ENCODE measurements at regions not wholly inside any gene's neighbourhood (a gene's known extent, or its start where the extent isn't known, plus 50 kb on each side); places are given as distances from the start of the nearest gene placed in this dataset.

DNA sequence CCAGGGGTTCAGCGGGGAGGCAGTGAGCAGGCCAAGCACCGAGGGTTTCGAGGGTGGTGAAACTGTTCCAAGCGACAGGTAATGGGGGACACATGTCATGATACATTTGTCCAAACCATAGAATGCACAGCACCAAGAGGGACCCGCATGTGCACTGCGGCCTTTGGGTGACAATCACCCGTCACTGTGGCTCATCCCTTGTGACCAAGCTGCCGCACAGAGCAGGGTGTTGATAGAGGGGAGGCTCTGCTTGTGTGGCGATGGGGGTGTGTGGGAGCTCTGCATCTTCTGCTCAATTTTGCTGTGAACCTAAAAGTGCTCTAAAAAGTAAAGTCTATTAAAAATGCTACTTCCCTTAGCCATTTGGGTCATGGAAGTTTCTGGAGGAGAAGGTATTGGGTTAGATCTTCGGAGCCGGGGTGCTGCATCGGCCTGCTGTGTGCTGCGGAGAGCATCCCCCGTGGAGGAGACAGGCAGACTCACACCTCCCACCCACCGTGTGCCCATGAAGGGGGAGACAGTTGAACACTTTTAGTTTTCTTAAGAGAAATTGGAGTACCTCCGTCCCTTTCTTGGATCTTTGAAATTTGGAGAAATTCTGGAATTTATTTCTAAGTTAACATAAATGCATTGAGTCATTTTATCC lies 280.4 kb upstream of the IRX2 start:
- ATAC-seq (no peak), DNase-seq (no peak)
- Mint-ChIP-seq H3K27me3 (no peaks in the 10 kb centered on the region), H3K4me1 (no peaks in the 10 kb centered on the region), H3K27ac (no peak overlapping the region), H3K9me3 (peaks cover 5 to 14% of the 10 kb centered on the region in 2 donors), H3K4me3 (no peak overlapping the region)

DNA sequence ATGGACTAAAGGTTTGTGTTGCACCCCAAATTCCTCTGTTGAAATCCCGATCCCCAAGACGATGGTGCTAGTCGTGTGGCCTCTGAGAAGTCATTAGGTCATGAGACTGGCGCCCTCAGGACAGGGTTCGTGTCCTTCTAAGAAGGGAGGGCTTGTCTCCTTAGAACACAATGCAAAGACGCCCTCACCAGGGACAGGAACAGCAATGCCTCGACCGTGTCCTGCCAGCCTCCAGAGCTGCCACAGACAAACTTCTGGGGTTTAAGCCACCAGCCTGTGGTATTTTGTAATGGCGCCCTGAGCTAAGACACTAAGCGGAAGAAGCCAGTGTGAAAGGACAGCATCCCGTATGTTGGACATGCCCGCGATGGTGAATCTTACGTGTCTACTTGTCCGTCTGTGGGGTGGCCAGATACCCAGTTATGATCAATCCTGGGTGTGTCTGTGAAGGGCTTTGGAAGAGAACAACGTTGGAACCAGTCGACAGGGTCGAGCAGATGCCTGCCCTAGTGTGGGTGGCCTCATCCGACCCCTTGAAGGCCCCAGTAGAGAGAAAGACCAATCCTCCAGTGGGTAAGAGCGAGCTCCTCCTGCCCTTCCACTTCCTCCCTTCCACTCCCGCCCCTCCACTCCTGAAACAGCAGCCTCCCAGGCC lies 279.2 kb upstream of the IRX2 start:
- Mint-ChIP-seq H3K4me3 (no peak overlapping the region), H3K27ac (no peak overlapping the region), H3K27me3 (no peaks in the 10 kb centered on the region), H3K9me3 (peaks cover 5 to 21% of the 10 kb centered on the region in 2 donors), H3K4me1 (no peaks in the 10 kb centered on the region)
- DNase-seq (no peak), ATAC-seq (no peak)

DNA sequence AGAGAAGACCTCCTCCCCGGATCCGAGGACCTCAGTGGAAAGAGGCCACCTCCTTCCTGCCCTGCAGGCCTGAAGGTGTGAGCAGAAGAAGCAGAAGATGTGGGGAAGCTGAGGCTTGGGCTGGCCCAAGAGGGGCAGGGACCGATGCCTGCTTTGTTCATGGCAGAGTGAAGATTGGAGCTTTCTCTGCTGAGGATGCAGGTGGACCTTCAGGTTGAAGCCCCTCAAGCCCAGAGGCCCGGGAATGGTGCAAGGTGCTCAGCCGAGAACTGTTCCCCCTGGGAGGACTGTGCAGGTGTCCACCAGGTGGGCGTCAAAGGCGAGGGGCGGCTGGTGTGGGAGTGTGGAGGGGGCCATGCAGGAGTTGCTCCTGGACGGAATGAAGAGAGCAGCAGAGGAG lies 277.9 kb upstream of the IRX2 start:
- peaks cover 5 to 21% of the 10 kb centered on the region in 2 donors for H3K9me3 Mint-ChIP-seq
- DNase-seq (no peak), ATAC-seq (no peak)
- no peak overlapping the region for H3K4me3 Mint-ChIP-seq
- no peaks in the 10 kb centered on the region for H3K4me1 Mint-ChIP-seq
- H3K27me3 Mint-ChIP-seq = no peaks in the 10 kb centered on the region
- H3K27ac Mint-ChIP-seq = no peak overlapping the region

DNA sequence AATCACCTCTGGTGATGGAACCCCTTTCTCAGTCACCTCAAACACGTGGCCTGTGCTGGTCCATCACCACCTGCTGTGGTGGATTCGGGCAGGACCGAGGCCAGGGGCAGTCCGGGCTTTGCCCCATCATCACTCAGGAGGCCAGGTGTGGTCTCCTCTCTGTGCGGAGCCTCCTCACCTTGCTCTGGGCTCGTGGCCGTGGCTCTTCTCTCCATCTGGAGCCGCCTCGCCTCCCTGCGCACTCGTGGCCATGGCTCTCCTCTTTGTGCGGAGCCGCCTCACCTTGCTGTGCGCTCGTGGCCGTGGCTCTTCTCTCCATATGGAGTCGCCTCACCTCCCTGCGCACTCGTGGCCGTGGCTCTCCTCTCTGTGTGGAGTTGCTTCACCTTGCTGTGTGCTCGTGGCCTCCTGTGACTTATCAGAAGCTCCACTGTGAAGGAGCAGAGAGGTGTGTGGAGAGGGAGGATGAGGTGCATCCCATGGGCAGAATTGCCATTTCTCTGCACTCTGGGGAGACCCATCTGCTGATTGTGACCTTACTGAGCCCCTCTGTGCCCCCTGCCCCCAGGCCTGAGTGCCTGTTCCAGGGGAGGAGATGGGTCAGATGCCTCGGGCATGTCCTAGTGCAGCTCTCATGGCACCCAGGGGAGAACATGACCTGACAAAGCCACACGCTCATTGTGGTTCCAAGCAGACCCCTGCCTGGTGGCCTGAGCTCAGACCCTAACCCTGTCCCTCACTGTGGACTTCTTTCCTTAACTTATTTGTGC lies 276.6 kb upstream of the IRX2 start:
- Mint-ChIP-seq H3K27me3 (no peaks in the 10 kb centered on the region), H3K27ac (no peak overlapping the region), H3K9me3 (peaks cover 5 to 21% of the 10 kb centered on the region in 2 donors), H3K4me1 (no peaks in the 10 kb centered on the region), H3K4me3 (no peak overlapping the region)
- DNase-seq (no peak), ATAC-seq (peak; percentile 21)

DNA sequence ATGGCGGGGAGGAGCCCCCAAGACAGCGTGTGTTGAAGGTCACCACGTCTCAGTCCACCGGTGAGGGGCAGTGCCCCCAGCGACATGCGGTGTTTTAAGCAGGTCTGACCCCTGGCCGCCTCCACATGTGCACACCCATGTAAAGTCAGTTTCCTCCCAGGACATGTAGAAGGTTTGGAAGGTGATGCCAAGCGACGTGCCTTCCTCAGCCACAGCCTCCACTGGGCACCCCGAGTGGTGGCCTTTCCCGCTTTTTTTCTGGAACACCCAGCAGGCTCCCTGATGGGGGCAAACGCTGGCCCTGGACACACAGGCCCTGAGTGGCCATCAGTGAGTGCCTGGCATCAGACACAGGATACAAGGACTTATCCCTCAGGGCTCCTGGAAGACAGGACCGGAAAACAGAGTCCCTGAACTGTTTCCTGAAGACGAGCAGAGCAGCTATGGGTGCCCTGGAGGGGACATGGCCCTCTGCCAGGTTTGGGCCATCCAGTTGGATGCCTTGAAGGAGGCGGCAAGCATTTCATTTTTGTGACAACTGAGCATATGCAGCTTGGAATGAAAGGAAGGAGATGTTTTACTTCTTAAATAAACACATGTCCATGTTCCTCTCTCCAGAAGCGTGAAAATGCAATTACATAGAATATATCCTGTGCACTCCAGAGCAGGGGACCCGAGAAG lies 275.8 kb upstream of the IRX2 start:
- Mint-ChIP-seq H3K27ac (no peak overlapping the region), H3K27me3 (no peaks in the 10 kb centered on the region), H3K4me1 (no peaks in the 10 kb centered on the region), H3K4me3 (no peak overlapping the region), H3K9me3 (peaks cover 5 to 21% of the 10 kb centered on the region in 2 donors)
- ATAC-seq = no peak
- DNase-seq = no peak

DNA sequence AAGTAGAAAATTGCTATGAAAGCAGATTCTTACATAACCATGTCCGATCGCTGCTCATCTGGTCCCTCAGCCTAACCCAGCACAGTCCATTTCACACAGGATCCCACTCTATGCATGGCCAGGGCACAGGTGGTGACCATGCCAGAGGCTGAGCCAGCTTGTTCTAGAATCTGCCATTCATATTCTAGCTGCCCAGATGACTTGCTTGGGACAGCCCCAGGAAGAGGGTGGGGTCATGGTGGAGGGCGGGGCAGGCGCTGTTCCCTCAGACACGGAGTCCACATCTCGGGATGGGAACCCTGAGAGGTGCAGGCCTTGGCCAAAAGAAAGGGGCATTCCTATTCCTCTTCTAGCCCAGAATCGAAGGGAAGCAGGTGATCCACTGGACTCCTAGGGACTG lies 275.2 kb upstream of the IRX2 start:
- ATAC-seq = no peak
- Mint-ChIP-seq H3K27me3 (no peaks in the 10 kb centered on the region), H3K27ac (no peak overlapping the region), H3K4me1 (no peaks in the 10 kb centered on the region), H3K4me3 (no peak overlapping the region), H3K9me3 (peaks cover 5 to 20% of the 10 kb centered on the region in 2 donors)
- DNase-seq = no peak

DNA sequence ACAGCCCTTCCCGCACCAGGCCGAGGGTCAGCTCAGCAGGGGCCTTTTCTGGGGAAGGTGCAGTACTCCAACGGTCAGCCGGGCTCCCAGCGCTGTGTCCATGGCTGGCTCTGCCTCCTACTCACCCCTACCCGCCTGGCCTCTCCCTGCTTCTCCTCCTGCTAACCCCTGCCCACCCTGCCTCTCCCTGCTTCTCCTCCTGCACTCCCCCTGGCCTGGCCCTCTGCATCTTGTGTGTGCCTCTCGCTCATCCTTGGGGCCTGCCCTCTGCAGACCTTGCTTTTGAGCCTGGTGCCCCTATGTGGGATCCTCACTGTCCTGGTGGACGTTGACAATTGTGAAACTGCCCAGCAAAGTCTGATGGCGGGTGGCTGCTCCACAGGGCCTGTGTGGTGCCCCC lies 274.6 kb upstream of the IRX2 start:
- DNase-seq (no peak), ATAC-seq (no peak)
- H3K27ac Mint-ChIP-seq = no peak overlapping the region
- no peak overlapping the region for H3K4me3 Mint-ChIP-seq
- no peaks in the 10 kb centered on the region for H3K27me3 Mint-ChIP-seq
- H3K4me1 Mint-ChIP-seq = no peaks in the 10 kb centered on the region
- H3K9me3 Mint-ChIP-seq = peaks cover under 1 to 15% of the 10 kb centered on the region in 2 donors

DNA sequence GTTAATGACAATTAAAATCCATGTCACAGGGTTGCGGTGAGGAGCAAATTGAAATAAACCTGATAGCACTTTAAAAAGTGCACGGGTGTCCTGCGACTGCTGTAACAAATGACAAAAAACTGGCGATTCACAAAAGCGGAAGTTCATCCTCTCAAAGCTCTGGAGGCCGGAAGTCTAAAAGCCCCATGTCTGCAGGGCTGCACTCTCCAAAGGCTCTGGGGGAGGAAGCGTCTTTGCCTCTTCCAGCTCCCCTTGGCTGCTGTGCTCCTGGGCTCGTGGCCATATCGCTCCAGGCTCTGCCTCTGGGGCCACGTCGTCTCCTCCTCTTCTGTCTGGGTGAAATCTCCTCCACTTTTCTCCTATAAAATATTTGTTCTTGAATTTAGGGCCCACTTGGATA lies 273.9 kb upstream of the IRX2 start:
- Mint-ChIP-seq H3K9me3 (peaks cover 0 to 13% of the 10 kb centered on the region in 2 donors), H3K4me1 (no peaks in the 10 kb centered on the region), H3K27me3 (no peaks in the 10 kb centered on the region), H3K27ac (no peak overlapping the region), H3K4me3 (no peak overlapping the region)
- DNase-seq = no peak
- ATAC-seq = no peak

DNA sequence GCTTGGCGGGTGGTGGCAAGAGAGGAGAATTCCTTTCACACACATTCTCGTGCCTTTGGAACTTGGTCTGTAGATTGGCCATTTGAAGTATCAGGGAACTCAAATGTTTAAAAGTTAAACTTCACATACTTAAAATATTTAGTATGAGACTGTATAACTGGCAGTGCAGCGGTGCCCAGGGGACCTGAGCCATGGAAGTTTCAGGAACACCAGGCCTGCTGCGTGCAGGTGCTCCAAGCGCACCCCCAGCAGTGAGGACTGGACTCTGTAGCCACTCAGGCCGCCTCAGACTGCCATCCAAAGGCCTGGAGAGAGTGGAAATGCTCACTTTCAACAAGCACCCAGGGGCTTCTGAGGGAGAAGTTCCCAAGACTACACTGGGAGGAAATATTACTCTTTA lies 273.5 kb upstream of the IRX2 start:
- Mint-ChIP-seq H3K27ac (no peak overlapping the region), H3K9me3 (peaks cover 0 to 13% of the 10 kb centered on the region in 2 donors), H3K4me1 (no peaks in the 10 kb centered on the region), H3K4me3 (no peak overlapping the region), H3K27me3 (no peaks in the 10 kb centered on the region)
- ATAC-seq (no peak), DNase-seq (no peak)

DNA sequence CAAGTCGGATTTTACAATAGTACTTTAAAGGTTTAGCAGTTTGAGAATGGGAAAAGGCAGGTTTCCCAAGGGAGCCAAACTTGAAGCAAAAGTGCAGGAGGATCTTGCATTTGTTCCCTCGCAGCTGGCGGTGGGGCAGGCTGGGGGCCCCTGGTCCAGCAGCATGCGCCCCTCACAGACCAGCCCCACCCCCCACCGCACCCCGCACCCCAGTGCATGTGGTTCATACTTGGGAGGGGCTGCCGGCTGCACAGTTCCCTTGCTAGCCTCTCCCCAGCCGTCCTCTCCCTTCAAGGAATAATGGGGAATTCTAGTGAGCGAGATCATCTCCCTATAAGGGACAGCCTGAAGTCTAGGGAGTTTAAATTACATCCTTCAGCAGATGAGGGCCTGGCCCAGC lies 273.1 kb upstream of the IRX2 start:
- no peak for DNase-seq
- Mint-ChIP-seq H3K27ac (no peak overlapping the region), H3K4me1 (no peaks in the 10 kb centered on the region), H3K4me3 (no peak overlapping the region), H3K9me3 (peaks cover 0 to 13% of the 10 kb centered on the region in 2 donors), H3K27me3 (no peaks in the 10 kb centered on the region)
- no peak for ATAC-seq

DNA sequence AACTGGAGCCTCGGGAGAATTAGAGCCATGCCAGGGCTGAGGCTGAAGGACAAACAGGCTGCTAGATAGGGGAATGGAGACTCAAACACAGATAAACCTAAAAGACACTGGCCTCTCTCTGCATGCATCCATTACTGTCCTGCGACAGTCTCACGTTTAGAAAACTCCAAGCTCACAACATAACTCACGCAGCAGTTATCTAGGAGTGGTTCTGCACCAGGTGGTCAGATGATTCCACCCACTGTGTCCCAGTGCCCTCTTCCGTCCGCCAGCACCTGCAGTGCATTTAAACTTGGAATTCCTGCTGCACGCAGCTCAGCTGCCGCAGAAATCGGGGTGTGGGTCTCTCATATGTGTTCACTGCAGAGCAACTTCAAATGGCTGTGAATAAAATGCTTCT lies 272.6 kb upstream of the IRX2 start:
- ATAC-seq (no peak), DNase-seq (no peak)
- Mint-ChIP-seq H3K27ac (no peak overlapping the region), H3K4me3 (no peak overlapping the region), H3K27me3 (no peaks in the 10 kb centered on the region), H3K9me3 (peaks cover 0 to 13% of the 10 kb centered on the region in 2 donors), H3K4me1 (no peaks in the 10 kb centered on the region)

DNA sequence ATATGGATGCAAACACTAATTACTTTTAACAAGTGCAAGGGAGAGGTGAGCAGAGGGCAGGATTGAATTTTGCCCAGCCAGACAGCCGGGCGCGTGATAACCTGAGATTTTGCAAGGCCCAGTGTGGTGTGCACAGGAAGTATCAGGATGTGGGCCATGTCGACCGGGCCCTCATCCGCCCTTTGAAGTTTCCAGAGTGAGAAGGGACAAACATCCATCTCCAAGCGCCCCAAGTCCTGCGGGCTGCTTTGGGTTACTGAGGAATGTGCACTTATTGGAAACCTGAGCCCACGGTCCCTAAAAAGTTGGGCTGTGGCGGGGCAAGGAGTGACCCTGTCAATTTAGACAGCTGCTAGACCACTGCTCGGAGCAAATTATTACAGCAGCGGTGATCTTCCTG lies 272.2 kb upstream of the IRX2 start:
- H3K27ac Mint-ChIP-seq = no peak overlapping the region
- DNase-seq (no peak), ATAC-seq (no peak)
- no peaks in the 10 kb centered on the region for H3K27me3 Mint-ChIP-seq
- no peak overlapping the region for H3K4me3 Mint-ChIP-seq
- no peaks in the 10 kb centered on the region for H3K4me1 Mint-ChIP-seq
- peaks cover 0 to 13% of the 10 kb centered on the region in 2 donors for H3K9me3 Mint-ChIP-seq

DNA sequence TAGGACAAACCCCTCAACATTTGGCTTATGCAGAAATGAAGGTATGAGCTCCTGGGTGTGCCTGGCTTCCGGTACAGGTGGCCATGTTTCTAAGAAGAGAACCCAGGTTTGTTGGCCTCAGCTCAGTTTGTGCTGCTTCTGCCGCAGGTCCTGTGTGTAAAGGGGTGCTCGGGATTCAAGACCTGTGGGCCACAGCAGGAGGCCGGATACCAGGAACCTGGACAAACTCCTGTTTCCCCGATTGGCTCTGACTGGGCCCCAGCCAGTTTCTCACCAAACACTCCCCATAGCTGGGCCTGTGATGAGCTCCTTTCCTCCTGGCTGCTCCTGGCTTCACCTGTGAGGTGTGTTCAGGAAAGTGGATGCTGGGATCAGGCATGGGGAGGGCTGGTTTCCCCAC lies 271.2 kb upstream of the IRX2 start:
- Mint-ChIP-seq H3K27ac (no peak overlapping the region), H3K9me3 (peaks cover 0 to 13% of the 10 kb centered on the region in 2 donors), H3K4me1 (no peaks in the 10 kb centered on the region), H3K4me3 (no peak overlapping the region), H3K27me3 (no peaks in the 10 kb centered on the region)
- DNase-seq = no peak
- ATAC-seq = no peak

DNA sequence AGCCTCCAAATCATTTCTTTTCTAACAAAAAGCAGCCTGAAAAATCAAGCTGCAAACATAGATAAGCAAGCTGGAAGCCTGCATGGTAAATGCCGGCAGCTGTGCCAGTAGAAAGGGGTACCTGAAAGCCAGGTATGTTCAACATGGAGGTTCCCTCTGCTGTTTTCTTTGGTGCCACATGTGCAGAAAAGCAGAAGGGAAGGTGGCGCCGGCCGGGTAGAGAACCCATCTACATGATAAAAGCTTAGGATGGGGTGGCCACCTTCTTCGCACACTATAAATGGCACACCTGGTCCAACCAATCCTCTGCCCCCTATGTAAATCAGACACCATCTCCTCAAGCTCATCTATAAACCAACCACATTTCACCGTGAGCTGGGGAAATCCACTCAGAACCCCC lies 268.9 kb upstream of the IRX2 start:
- Mint-ChIP-seq H3K9me3 (peaks cover 0 to 6% of the 10 kb centered on the region in 2 donors), H3K4me3 (no peak overlapping the region), H3K27me3 (no peaks in the 10 kb centered on the region), H3K27ac (no peak overlapping the region), H3K4me1 (no peaks in the 10 kb centered on the region)
- ATAC-seq (no peak), DNase-seq (no peak)

DNA sequence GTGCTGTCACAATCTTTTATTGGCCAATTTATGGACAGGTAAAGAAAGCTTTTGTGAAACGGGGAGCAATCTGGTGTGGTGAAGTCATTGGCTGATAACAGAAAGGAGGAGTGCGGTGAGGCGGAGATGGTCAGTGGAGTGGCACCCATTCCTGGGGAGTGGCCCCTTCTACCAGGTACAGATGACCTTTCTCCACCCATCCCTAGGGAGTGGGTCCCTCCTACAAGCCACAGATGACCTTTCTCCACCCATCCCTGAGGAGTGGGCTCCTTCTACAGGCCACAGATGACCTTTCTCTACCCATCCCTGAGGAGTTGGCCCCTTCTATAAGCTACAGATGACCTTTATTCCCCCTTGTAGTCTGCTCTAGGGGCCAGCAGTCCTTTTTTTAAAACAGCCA lies 267.6 kb upstream of the IRX2 start:
- Mint-ChIP-seq H3K4me1 (no peaks in the 10 kb centered on the region), H3K4me3 (no peak overlapping the region), H3K9me3 (peaks cover 0 to 6% of the 10 kb centered on the region in 2 donors), H3K27ac (no peak overlapping the region), H3K27me3 (no peaks in the 10 kb centered on the region)
- no peak for DNase-seq
- no peak for ATAC-seq

DNA sequence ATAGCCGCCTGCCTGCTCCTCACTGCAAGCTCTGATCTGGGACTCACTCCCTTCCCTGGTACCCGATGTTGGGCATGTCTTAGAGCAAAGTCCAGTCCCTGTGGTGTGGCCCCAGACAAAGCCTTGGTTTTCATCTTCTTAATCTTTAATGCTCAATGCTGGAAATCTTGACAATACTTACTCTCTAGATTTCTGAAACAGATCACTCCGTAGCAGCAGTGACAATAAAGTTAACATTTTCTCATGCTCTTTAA lies 260.2 kb upstream of the IRX2 start:
- H3K9me3 Mint-ChIP-seq = peaks cover 0 to 12% of the 10 kb centered on the region in 2 donors
- no peak overlapping the region for H3K4me3 Mint-ChIP-seq
- DNase-seq = no peak
- no peaks in the 10 kb centered on the region for H3K4me1 Mint-ChIP-seq
- no peak for ATAC-seq
- no peaks in the 10 kb centered on the region for H3K27me3 Mint-ChIP-seq
- no peak overlapping the region for H3K27ac Mint-ChIP-seq

Measured in stimulated activated naive CD8-positive, alpha-beta T cell treated with anti-CD3 and anti-CD28 coated beads, Interleukin-15, amount 100 ng/mL, for 72 hours (primary cell).